PC-3 (cell line): ENCODE measurements at regions not wholly inside any gene's neighbourhood (a gene's known extent, or its start where the extent isn't known, plus 50 kb on each side); places are given as distances from the start of the nearest gene placed in this dataset.

ENCODE experiments used
- EZH2 ChIP-seq: fragments of 300-600 bp; sonication (generic); IDR thresholded peaks from one replicate; pipeline ENCODE4 v1.6.1; 2017; ENCODE audit warnings: antibody characterized with exemption, mild to moderate bottlenecking, low read length; ENCODE audit not compliant: unreplicated experiment
- EZH2phosphoT487 ChIP-seq: fragments of 300-600 bp; sonication (generic); IDR thresholded peaks from 2 replicates; pipeline ENCODE4 v1.6.1; 2018; ENCODE audit warnings: mild to moderate bottlenecking, antibody characterized with exemption, low read length, borderline replicate concordance

DNA sequence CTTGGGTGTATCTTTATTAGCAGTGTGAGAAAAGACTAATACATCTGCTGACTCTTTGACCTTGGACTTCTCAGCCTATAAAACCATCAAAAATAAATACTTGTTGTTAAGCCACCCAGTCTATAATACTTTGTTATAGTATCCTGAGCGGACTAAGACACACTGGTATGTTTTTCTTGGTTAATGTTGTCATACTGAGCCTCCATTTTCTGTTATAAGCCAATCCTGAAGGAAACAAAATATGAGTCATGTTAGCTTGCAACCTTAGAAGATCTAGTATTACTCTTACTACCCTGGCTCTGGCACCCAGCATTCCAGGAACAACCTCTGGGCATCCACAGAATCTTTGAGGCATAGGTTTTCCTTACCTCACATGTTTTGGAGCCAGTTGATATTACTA is 307.2 kb downstream of the FRK start:
- no peak for TF ChIP-seq EZH2
- no peak for TF ChIP-seq EZH2phosphoT487
